ENCODE measurements at regions not wholly inside any gene's neighbourhood (a gene's known extent, or its start where the extent isn't known, plus 50 kb on each side); places are given as distances from the start of the nearest gene placed in this dataset.

DNA sequence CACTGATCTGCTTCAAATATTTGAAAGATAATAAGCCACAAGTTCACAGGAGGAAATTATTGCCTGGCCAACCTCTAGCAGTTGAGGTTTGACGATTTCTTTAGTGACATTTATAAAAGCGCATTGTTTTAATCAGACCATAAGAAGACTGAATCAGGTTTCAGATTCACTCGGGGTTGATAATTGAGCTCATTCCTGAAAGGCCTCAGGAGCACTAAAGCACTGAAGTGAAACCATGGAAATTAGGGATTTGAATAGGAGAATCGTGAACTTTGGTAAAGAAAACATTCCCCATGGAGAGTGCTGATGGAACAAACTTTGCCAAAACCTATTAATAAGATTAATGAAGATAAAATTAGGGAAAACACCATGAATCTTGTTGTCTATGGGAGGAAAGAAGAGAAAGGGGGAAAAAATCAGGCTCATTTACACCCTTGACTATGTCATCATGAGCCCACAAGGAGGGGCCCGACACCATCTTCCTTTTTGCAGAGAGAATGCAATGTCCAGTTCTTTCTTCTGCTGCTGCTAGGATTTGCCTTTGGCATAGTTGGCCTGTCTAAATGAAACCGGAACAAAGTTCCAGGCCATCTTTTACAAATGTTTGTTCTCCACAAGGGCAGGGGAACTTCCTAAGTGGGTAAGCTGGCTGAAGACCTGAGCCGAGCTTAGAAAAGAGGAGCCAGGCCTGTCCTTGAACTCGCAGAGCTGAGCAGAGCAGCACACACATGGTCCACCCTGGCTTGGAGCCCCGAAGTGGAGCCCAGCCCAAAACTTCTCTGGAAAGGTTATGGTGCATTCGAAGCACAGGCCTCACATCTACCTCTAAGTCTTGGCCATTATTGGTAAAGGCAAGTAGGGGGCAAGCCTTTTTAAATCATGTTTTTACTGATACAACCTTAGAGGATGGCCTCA lies 56.1 kb upstream of the EIF3M start:
- Histone ChIP-seq H3K4me2 (ENCODE audit: low read length) (no peak overlapping the region), H3K4me3 (ENCODE audit: insufficient read depth, low read depth, low read length) (no peak overlapping the region), H3K4me1 (ENCODE audit: insufficient read depth, low read length) (peaks cover 2% of the 10 kb centered on the region), H3K36me3 (ENCODE audit: insufficient read depth, low read length) (no peaks in the 10 kb centered on the region), H3K27me3 (ENCODE audit: insufficient read depth, low read length) (no peaks in the 10 kb centered on the region), H3K9me3 (ENCODE audit: insufficient read depth, low read depth, low read length) (no peaks in the 10 kb centered on the region), H3K9ac (ENCODE audit: low read length) (no peak overlapping the region), H4K20me1 (ENCODE audit: insufficient read depth, low read length) (no peaks in the 10 kb centered on the region), H3K27ac (ENCODE audit: low read depth, low read length) (no peak overlapping the region), H2AFZ (ENCODE audit: low read depth, low read length) (no peak overlapping the region), H3K79me2 (ENCODE audit: insufficient read depth, low read length) (no peaks in the 10 kb centered on the region)
- no peak for TF ChIP-seq EZH2 (IDR thresholded peaks at IDR 0.05; ENCODE audit: insufficient read depth, low read length)
- TF ChIP-seq, protein P1, sequence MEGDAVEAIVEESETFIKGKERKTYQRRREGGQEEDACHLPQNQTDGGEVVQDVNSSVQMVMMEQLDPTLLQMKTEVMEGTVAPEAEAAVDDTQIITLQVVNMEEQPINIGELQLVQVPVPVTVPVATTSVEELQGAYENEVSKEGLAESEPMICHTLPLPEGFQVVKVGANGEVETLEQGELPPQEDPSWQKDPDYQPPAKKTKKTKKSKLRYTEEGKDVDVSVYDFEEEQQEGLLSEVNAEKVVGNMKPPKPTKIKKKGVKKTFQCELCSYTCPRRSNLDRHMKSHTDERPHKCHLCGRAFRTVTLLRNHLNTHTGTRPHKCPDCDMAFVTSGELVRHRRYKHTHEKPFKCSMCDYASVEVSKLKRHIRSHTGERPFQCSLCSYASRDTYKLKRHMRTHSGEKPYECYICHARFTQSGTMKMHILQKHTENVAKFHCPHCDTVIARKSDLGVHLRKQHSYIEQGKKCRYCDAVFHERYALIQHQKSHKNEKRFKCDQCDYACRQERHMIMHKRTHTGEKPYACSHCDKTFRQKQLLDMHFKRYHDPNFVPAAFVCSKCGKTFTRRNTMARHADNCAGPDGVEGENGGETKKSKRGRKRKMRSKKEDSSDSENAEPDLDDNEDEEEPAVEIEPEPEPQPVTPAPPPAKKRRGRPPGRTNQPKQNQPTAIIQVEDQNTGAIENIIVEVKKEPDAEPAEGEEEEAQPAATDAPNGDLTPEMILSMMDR (IDR thresholded peaks at IDR 0.05; ENCODE audit: insufficient read depth, low read depth, low read length): no peak
- peak; percentile 17 for DNase-seq (ENCODE audit: low read depth)
- Mint-ChIP-seq H3K27ac (ENCODE audit: unreplicated experiment) (no peak overlapping the region), H3K27me3 (ENCODE audit: low read depth, unreplicated experiment) (peaks cover 3% of the 10 kb centered on the region), H3K36me3 (ENCODE audit: low read depth, unreplicated experiment) (no peaks in the 10 kb centered on the region), H3K4me3 (ENCODE audit: unreplicated experiment) (no peak overlapping the region), H3K9me3 (ENCODE audit: unreplicated experiment) (peaks cover 5% of the 10 kb centered on the region), H3K4me1 (ENCODE audit: low read depth, unreplicated experiment) (no peaks in the 10 kb centered on the region)
- no peak for FAIRE-seq

- FAIRE-seq (no peak), DNase-seq (ENCODE audit: low read depth) (no peak)
- Histone ChIP-seq H3K4me1 (ENCODE audit: insufficient read depth, low read length) (peaks cover 2% of the 10 kb centered on the region), H3K9me3 (ENCODE audit: insufficient read depth, low read depth, low read length) (no peaks in the 10 kb centered on the region), H2AFZ (ENCODE audit: low read depth, low read length) (no peak overlapping the region), H3K79me2 (ENCODE audit: insufficient read depth, low read length) (no peaks in the 10 kb centered on the region), H3K9ac (ENCODE audit: low read length) (no peak overlapping the region), H3K4me3 (ENCODE audit: insufficient read depth, low read depth, low read length) (no peak overlapping the region), H3K36me3 (ENCODE audit: insufficient read depth, low read length) (no peaks in the 10 kb centered on the region), H3K27ac (ENCODE audit: low read depth, low read length) (no peak overlapping the region), H3K27me3 (ENCODE audit: insufficient read depth, low read length) (no peaks in the 10 kb centered on the region), H3K4me2 (ENCODE audit: low read length) (no peak overlapping the region), H4K20me1 (ENCODE audit: insufficient read depth, low read length) (no peaks in the 10 kb centered on the region)
- H3K27ac Mint-ChIP-seq (ENCODE audit: unreplicated experiment): no peak overlapping the region
- no peak for TF ChIP-seq EZH2 (IDR thresholded peaks at IDR 0.05; ENCODE audit: insufficient read depth, low read length)
- TF ChIP-seq, protein P1 (IDR thresholded peaks at IDR 0.05; ENCODE audit: insufficient read depth, low read depth, low read length): no peak
- peaks cover under 1% of the 10 kb centered on the region for H3K27me3 Mint-ChIP-seq (ENCODE audit: low read depth, unreplicated experiment)
- H3K9me3 Mint-ChIP-seq (ENCODE audit: unreplicated experiment): peaks cover 3% of the 10 kb centered on the region
- H3K36me3 Mint-ChIP-seq (ENCODE audit: low read depth, unreplicated experiment): no peaks in the 10 kb centered on the region
- no peaks in the 10 kb centered on the region for H3K4me1 Mint-ChIP-seq (ENCODE audit: low read depth, unreplicated experiment)
- H3K4me3 Mint-ChIP-seq (ENCODE audit: unreplicated experiment): no peak overlapping the region
Observed at GRCh38 chr11:32526760-32527159, 56.9 kb upstream of the EIF3M start.

DNA sequence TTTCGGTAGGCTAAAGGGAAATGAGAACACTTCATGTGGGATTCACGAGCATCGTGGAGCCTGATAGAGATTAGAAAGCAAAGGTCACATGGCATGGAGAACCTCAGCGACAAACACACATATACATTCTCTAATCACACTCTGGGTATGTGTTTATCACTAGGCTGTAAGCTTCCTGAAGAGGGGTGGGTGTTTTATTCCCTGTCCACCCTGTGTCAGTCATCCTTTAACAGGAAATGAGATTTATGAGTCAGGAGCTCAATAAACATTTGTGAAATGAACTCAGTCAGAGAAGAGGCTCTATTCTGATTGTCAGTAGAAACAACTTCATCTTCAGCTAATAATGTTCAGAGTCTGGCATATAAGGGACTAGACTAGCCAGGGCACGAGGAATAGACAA lies 71.7 kb upstream of the EIF3M start:
- Mint-ChIP-seq H3K27ac (ENCODE audit: unreplicated experiment) (peak overlapping the region; percentile 34), H3K36me3 (ENCODE audit: low read depth, unreplicated experiment) (no peaks in the 10 kb centered on the region), H3K9me3 (ENCODE audit: unreplicated experiment) (no peaks in the 10 kb centered on the region), H3K4me3 (ENCODE audit: unreplicated experiment) (no peak overlapping the region), H3K4me1 (ENCODE audit: low read depth, unreplicated experiment) (no peaks in the 10 kb centered on the region), H3K27me3 (ENCODE audit: low read depth, unreplicated experiment) (no peaks in the 10 kb centered on the region)
- no peaks in the 10 kb centered on the region for H3K4me1 ChIP-seq (ENCODE audit: insufficient read depth, low read length)
- H4K20me1 ChIP-seq (ENCODE audit: insufficient read depth, low read length): no peaks in the 10 kb centered on the region
- H3K27me3 ChIP-seq (ENCODE audit: insufficient read depth, low read length): no peaks in the 10 kb centered on the region
- no peaks in the 10 kb centered on the region for H3K9me3 ChIP-seq (ENCODE audit: insufficient read depth, low read depth, low read length)
- no peaks in the 10 kb centered on the region for H3K79me2 ChIP-seq (ENCODE audit: insufficient read depth, low read length)
- no peak overlapping the region for H3K4me3 ChIP-seq (ENCODE audit: insufficient read depth, low read depth, low read length)
- no peak overlapping the region for H3K9ac ChIP-seq (ENCODE audit: low read length)
- no peaks in the 10 kb centered on the region for H3K36me3 ChIP-seq (ENCODE audit: insufficient read depth, low read length)
- FAIRE-seq: no peak
- no peak for TF ChIP-seq EZH2 (IDR thresholded peaks at IDR 0.05; ENCODE audit: insufficient read depth, low read length)
- TF ChIP-seq, protein P1 (IDR thresholded peaks at IDR 0.05; ENCODE audit: insufficient read depth, low read depth, low read length): no peak
- no peak overlapping the region for H3K27ac ChIP-seq (ENCODE audit: low read depth, low read length)
- H2AFZ ChIP-seq (ENCODE audit: low read depth, low read length): no peak overlapping the region
- H3K4me2 ChIP-seq (ENCODE audit: low read length): no peak overlapping the region
- no peak for DNase-seq (ENCODE audit: low read depth)
